Hematopoietic multipotent progenitor cell treated with erythropoietin and hydrocortisone succinate and interleukin-3 and kit ligand, for 17 days (in vitro differentiated cells): ENCODE measurements at regions not wholly inside any gene's neighbourhood (a gene's known extent, or its start where the extent isn't known, plus 50 kb on each side); places are given as distances from the start of the nearest gene placed in this dataset.
"Not testable (repeated sequence)": the region's sequence is repeated elsewhere in the genome, so short reads cannot be mapped to it uniquely, and the experiment has no call there.

Experiments
- DNase-seq: peaks from one replicate; pipeline ENCODE4 v3.0.0-alpha.2; 2015; ENCODE audit warnings: low spot score

DNA sequence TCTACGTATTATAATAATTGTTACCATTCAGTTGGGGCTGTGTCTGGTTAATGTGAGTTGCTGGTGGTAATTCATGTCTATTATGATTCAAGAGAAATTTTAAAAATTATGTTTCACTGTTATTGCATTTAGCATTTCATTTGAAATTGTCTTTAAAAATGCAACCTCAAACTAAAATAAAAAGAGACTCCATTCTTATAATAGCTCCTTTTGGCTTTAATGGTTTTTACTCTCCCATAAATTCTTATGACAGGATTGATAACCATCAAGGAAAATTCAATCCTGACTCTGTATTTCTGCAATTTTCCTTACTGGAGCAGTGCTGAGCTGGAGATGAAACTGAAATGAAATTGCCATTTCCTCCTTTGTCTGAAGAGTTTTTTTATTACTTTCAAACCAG, 262.7 kb downstream of the REEP3 start:
- no peak for DNase-seq

DNA sequence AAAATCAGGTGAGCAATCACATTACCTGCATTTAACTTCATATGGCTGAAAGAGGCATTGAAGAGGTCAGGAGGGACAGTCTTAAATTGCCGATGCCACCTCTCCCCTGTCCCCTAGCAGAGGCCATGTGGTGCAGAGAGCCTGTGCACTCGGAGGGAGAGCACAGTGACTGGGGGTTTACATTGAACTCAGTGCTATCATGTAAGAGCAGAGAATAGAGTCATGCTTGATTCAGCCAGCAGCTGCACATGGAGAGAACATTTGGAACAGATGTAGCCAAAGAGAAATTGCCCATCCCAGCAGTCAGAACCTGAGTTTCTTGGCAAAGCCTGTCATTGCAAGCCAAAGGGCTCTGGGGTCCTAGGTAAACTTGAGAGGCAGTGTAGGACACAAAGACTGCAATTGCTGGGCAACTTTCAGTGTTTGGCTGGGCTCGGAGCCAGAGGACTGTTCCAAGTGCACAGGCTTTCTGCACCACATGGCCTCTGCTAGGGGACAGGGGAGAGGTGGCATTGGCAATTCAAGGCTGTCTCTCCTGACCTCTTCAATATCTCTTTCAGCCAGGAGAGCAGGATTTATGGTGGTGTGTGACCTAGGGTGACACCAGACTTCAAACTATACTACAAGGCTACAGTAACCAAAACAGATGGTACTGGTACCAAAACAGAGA, 267.1 kb downstream of the REEP3 start:
- no peak for DNase-seq

DNA sequence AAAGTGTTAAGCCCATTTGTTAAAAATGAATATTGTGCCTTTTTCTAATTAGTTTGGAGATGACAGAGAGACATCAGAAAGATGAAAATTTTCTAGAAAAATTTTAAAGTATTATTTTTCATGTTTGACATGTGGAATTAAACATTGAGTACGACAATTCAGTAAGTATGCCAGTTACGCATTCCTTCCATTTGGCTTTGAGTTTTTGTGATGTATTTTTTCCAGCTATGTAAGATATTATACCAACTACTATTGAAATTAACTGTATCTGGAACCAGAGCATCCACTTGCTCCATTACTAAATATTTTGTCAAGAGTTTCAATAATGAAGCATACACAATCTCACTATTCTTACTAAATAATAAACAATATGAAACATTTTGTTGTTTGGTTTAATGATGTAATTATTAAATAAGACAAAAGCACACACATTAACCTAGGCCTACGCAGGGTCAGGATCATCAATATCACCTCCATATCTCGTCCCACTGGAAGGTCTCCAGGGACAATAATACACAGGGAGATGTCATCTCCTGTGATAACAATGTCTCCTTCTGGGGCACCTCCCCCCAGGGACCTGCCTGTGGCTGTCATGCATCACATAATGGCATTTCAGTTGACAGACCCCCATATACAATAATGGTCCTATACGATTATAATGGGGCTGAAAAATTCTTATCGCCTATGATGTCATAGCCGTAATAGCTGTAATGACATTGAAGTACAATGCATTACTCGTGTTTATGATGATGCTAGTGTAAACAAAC, 274.1 kb downstream of the REEP3 start:
- DNase-seq, result no peak

DNA sequence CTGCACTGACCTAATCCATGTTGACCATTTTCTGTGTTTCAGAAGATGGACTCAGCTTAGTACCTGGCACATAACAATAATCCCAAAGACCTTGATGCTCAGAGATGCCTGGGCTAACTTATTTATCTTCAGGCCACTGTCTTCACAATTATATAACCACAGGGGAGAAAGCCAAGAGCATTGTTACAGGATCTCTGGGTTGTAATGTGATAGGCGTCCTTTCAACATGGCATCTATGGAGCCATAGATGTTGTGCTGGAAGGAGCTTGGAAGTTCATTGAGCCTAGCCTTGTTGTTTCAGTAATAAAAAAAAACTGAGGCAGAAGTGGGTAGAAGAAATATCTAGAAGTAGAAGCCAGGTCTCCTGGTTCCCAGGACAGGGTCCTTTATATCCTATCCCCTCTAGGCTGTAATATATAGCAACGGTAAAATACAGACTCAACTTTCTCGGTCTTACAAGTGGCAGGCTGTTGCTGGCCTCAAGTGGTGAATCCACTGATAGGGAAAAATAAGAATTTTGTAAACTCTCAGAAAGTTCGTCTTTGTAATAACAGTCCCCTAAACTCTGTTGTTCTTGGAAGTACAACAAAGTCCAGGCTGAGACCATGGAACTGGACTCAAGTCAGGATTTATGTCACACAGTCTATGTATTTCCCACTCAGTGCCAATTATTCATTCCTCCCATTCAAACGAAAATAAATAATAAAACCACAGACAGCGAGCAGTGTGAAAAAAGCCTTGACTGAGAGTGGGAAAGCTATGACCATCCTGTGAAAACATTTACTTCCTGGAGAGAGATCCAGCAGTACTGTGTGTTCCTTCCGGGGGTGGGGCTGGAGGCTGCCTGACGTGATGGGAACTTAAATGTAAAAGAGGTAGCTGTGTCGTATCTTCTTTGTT, 277.6 kb downstream of the REEP3 start:
- no peak for DNase-seq

DNA sequence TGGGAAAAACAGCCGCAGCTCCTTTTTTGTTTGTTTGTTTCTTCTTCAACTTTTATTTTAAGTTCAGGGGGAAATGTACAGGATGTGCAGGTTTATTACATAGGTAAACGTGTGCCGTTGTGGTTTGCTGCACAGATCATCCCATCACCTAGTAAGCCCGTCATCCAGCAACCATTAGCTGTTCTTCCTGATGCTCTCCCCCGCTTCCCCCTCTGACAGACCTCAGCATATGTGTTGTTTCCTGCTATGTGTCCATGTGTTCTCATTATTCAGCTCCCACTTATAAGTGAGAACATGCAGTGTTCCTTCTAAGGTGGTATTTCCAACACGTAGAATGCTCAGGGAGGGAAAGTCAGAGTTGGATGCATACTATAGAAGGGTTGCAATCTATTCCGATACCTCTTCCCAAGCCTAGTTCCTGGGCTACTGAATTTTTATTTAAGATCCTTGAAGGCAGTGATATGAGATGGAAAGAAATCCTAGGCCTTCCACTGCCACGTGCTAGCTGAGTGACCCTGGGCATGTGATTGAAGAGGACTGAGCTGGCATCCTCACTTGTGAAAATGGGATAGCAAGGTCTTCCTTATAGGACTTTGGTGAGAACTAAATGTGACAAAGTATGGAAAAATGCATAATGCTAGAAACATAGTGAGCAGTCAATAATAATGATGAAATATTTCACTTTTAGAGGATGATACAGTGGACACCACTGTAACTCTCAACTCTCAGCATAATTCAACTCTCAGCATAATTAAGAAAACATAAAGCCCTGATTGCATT, 278.5 kb downstream of the REEP3 start:
- DNase-seq, result no peak

DNA sequence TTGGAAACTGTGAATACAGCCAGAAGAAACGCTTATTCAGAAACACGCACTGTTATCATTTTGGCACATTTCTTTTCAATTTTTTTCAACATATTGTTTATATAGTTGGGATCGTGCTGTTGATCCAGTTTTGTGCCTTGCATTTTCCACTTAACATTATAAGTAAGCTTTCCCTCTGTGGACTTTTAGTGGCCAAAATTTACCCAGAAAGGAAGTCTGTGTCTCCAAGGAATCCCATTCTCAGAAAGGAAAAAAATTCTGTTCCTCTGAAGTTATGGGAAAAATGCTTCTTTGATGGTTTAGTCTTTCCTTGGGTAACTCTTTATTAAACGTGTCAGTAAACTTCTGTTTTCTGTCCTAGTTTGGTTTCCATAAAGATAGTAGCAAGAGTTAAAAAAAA, 280.0 kb downstream of the REEP3 start:
- no peak for DNase-seq

DNA sequence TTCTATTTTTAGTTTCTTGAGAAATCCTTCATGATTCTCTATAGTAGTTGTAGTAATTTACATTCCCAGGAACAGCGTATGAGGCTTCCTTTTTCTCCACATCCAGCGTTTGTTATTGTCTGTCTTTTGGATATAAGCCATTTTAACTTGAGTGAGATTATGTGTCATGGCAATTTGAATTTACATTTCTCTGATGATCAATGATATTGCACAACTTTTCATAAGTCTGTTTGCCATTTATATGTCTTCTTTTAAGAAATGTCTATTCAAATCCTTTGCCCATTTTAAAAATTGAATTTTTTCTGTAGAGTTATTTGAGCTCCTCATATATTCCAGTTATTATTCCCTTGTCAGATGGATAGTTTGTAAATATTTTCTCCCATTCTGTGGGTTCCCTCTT, 285.1 kb downstream of the REEP3 start:
- no peak for DNase-seq

DNA sequence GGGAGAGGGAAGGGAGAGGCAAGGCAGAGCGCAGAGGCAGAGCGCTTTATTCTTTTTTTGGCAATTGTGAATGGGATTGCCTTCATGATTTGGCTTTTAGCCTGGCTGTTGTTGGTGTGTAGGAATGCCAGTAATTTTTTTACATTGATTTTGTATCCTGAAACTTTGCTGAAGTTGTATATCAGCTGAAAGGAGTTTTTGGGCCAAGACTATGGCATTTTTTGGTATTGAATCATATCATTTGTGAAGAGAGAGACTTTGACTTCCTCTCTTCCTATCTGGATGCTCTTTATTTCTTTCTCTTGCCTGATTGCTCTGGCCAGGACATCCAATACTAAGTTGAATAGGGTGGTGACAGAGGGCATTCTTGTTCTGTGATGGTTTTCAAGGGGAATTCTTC, 291.3 kb downstream of the REEP3 start:
- no peak for DNase-seq

DNA sequence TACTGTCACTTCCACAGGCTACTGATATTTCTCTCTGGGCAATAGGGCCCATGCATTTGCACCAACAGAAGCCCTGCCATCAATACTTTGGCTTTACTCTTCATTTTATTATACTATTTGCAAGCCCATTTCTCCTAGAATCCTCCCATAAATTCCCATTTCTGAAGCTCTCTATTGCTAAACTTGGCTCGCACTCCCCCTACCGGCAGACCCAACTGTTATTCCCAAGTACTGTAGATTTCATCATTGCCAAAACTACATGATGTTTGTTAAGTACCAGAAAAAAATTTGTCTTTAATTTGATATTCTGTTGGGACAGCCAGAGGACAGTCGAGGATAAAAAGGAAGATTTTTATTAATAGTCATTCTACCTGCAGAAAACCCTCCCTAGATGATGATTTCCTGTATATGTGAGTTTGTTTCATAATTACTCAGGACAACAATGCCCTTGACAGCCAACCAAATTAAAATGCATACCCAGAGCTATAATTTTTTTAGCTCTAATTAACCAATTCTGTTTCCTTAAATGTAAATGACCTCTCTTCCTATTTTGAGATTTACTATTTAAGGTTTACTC, 298.6 kb downstream of the REEP3 start:
- DNase-seq, result no peak

DNA sequence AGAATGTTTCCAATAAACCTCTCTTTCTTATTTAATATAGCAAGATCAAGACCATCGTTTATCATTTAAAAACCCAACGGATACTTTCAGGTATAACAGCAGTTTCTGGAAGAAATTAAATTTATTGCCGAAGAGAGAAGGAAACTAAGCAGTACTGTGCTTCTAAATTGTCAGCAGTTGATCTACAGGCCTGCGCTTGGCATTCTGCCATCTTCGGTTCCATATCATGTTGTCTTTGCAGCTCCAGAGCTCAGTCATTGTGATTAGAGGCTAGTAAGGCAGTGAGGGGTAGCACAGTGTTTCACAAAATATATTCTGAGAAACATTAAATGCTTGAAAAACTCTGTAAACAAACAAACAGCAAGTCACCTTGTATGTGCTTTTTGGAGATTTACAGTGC, 301.3 kb downstream of the REEP3 start:
- no peak for DNase-seq

DNA sequence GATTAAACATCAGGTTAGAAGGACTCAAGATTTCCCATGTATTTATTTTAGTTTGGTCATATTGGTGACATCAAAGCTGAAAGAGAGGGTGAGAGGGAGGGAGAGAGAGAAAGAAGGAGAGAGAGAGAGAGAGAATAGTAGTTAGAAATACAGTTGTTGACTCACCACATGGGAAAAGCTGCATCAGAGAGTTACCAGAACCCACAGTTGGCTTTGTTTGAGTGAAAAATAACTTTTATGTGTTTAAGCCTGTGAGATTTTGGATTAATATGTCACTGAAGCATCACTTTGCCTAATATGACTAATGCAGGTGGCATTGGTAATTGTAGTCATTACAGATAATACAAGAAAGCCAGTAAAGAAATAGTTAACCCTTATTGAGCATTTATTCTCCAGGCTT, 303.9 kb downstream of the REEP3 start:
- DNase-seq, result no peak

DNA sequence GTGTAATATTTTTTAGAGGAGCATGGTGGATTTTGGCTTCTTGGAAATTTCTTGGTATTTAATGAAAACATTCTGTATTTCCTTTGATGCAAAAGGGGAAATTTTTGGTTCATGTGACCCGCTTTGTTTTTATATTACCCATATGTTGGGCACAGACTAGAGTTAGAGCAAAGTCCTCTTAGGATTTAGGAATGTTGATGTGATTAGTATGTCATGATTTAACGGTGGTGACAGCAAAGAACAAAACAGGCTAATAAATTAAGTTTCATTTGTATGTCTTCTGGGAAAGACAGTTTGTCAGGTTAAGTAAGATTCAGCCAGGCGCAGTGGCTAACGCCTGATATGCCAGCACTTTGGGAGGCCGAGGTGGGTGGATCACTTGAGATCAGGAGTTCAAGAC, 304.6 kb downstream of the REEP3 start:
- no peak for DNase-seq

DNA sequence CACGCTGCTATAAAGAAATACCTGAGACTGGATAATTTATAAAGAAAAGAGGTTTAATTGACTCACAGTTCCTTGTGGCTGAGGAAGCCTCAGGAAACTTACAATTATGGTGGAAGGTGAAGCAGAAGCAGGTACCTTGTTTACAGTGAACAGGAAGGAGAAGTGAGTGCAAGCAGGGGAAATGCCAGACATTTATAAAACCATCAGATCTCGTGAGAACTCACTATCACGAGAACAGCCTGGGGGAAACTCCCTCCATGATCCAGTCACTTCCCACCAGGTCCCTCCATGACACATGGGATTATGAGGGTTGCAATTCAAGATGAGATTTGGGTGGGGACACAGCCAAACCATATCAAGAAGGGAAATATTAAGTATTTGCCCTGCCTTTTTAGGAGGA, 305.8 kb downstream of the REEP3 start:
- DNase-seq, result not testable (repeated sequence)

DNA sequence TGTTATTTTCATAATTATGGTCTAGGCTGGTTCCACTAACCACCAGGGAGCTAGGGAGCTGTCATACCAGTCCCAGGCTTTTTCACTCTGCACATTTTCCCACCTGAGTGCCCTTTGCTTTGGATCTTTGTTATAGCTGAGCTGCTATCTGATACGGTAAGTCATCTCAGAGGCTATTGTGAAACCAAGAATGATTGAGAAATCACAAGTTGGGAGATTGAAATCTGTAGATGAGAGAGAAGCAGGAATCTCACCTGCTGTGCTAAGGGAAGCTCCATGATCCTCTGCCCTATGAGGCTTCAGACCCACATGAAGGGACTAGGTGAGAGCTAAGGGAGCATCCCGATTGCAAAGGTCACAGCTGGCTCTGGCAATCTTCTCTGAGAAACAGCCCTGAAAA, 307.8 kb downstream of the REEP3 start:
- no peak for DNase-seq

DNA sequence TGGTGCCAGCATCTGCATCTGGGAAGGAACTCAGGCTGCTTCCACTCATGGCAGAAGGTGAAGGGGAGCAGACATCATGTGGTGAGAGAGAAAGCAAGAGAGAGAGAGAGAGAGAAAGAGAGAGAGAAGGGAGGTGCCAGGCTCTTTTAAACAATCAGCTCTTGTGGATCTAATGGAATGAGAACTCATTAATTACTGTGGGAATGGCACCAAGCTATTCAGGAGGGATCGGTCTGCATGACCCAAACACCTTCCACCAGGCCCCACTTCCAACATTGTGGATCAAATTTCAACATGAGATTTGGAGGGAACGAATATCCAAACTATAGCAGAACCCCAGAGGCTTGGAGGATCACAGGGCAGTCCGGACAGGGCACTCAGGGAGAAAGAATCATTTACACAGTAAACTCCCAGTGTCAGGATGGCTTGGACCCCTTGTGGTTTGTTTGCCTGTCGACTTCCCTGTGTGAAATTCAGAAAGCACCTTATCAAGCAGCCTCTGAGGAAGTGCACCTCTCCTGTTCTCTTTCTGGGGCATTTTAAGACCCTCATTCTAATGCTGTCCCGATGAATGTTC, 308.5 kb downstream of the REEP3 start:
- no peak for DNase-seq

DNA sequence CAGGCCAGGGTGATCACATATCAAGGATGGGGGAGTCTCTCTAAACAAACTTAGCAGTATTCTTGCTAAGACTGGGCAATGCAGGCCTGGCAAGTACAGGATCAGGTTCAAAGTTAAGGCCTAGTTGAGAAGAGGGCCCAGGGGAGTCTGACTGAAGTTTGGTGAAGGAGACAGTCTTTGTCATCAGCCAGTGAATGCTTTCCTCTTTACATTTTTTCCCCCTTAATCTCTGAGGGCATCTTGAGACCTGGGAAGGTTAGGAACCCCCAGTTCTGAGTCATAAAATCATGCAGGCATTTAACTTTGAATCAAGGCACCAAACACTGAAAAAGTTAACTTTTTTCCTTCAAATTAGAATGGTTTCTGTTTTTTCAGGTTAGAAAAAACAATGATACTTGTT, 311.5 kb downstream of the REEP3 start:
- no peak for DNase-seq

DNA sequence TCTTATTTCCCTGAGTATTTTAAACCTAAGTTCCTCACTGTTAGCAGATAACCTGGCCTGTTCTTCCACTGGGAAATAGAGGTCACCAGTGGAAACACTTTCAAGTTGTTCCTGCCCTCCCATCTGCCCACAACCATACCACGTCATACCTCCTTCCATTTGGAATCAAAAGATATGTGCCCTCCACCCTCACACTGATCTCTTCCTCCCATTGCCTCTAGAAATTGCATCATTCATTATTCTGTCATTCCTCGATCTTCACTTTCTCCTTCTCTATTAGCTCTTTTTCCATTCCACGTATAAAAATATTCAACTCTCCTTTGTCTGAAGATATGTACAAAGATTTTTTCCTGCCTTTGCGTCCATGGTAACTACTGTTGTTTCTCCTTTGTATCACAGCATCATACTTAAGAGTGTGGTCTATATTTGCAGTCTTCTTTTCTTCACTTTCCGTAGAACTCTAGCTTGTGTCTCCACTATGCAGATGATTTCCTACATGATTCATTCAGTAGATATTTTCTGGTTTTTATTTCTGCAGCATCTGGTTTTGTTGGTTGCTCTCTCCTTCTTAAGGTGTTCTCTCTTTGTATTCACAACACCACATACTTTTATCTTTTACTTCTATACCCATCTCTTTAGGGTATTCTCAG, 312.3 kb downstream of the REEP3 start:
- no peak for DNase-seq

DNA sequence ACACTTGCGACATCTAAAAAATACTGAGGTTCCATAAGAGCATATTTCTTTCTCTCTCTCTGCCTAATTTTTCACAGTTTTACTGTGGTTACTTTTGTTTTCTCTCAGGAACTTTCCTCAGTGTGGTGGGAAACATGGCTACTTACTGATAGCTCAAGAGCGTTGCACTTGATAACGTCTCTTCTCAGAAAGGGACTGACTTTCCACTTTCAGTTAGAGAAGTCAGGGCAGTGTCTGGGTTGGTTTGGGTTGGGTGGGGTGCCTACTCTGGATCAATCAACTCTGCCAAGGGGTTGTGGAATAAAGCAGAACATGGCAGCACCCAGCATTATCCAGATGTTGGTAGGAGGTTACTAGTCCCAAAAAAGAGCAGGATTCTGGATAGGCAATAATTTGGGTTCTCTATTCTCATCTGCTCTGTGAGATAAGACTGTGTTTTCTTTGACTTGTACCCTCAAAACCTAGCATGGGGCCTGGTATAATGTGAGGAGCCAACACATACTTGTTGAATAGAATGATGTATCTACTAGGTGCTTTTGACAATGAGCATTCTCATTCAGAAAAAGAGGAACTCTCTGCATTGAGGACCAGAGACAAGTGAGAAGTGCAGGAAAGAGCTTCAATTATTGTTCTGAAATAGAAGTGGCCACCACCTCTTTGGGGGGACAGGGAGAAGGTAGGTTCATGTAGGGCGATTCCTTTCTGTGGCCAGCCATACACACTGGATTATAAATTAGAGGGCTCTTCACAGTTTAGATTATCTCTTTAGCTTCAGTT, 315.7 kb downstream of the REEP3 start:
- no peak for DNase-seq

DNA sequence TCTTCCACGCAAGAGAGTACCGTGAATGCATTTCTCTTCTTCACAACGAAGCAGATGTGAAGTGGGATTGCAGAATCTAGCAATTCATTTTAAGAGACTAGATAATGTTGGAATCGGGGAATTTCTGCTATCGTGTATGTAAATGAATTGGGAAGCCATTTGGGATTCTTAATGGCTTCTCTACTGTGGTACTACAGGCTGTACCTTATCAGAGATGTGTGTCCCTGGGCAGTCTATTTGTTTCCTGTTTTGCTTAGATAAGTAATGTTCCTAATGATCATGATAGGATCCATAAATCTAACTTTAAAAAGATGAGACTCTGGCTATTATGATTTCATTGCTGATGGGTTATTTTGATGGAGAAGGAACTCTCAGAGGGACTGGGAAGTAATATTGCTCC, 320.6 kb downstream of the REEP3 start:
- no peak for DNase-seq

DNA sequence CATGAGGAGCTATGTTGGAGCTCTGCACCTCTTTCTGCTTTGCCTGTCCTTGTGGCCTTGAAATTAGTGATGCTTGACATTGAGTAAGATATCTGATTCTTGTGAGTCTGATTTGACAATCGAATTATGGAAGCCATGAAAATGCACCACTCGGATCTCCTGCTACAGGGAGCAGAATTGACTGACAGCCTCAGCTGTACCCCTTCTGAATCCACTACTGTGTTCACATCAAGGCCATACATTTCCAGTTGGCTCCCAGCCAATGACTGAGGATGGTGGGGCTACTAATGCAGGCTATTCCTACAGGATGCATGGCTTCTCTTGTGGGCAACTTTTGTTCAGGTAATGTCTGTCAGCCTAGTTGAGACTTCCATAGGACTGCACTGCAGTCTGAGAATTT, 321.9 kb downstream of the REEP3 start:
- DNase-seq, result no peak
